ENCODE measurements at regions not wholly inside any gene's neighbourhood (a gene's known extent, or its start where the extent isn't known, plus 50 kb on each side); places are given as distances from the start of the nearest gene placed in this dataset.

DNA sequence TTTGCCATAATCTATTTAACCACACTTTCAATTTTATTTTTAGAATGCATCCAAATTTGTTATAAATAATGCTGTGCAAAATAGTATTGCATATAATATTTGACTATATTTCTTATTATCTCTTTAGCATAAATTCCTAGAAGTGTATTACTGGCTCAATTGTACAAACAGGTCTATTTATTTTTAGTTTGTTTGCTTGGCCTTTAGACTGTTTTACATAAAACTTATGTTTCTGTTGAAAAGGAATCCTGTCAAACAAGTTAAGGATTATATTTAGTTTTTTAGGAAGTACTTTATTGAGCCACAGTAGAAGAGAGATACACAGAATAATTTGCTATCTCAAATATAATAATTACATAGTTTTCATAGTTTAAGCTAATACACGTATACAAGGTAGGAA lies 413.8 kb downstream of the GBA3 start:
- no peaks in the 10 kb centered on the region for H3K4me1 ChIP-seq
- H3K36me3 ChIP-seq: no peaks in the 10 kb centered on the region
- no peak for DNase-seq
- H3K27ac ChIP-seq: no peak overlapping the region
- H3K27me3 ChIP-seq: no peaks in the 10 kb centered on the region
- TF ChIP-seq, protein P1, sequence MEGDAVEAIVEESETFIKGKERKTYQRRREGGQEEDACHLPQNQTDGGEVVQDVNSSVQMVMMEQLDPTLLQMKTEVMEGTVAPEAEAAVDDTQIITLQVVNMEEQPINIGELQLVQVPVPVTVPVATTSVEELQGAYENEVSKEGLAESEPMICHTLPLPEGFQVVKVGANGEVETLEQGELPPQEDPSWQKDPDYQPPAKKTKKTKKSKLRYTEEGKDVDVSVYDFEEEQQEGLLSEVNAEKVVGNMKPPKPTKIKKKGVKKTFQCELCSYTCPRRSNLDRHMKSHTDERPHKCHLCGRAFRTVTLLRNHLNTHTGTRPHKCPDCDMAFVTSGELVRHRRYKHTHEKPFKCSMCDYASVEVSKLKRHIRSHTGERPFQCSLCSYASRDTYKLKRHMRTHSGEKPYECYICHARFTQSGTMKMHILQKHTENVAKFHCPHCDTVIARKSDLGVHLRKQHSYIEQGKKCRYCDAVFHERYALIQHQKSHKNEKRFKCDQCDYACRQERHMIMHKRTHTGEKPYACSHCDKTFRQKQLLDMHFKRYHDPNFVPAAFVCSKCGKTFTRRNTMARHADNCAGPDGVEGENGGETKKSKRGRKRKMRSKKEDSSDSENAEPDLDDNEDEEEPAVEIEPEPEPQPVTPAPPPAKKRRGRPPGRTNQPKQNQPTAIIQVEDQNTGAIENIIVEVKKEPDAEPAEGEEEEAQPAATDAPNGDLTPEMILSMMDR (IDR thresholded peaks at IDR 0.05): no peak
- no peak for TF ChIP-seq POLR2A (IDR thresholded peaks at IDR 0.05)
- H3K9me3 ChIP-seq: no peaks in the 10 kb centered on the region
- no peak overlapping the region for H3K4me3 ChIP-seq

DNA sequence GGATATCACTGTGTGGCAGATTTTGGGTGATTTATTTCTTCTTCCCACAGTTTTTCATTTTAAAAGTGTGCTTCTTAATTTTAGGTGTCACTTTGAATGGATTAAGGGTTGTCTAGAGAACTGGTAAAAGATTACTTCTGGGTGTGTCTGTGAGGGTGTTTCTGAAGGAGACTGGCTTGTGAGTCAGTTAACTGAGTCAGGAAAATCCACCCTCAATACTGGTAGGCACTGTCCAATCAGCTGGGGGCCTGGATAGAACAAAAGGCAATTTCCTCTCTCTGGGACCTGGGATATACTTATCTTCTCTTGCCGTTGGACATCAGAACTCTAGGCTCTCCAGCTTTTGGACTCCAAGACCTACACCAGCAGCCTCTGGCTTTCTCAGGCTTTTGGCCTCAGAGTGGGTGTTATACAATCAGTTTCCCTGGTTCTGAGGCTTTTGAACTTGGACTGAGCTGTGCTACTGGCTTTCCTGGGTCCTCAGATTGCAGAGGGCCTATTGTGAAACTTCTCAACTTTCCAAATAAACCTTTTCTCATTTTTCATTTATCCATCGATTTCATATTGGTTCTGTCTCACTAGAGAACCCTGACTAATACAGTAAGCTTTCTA lies 413.1 kb downstream of the GBA3 start:
- Histone ChIP-seq H3K27me3 (no peaks in the 10 kb centered on the region), H3K4me3 (no peak overlapping the region), H3K9me3 (no peaks in the 10 kb centered on the region), H3K4me1 (no peaks in the 10 kb centered on the region), H3K36me3 (no peaks in the 10 kb centered on the region), H3K27ac (no peak overlapping the region)
- TF ChIP-seq POLR2A (IDR thresholded peaks at IDR 0.05): no peak
- TF ChIP-seq, protein P1 (IDR thresholded peaks at IDR 0.05): no peak
- DNase-seq: no peak

- no peak for DNase-seq
- H3K27me3 ChIP-seq: no peaks in the 10 kb centered on the region
- no peak for TF ChIP-seq POLR2A (IDR thresholded peaks at IDR 0.05)
- TF ChIP-seq, protein P1 (IDR thresholded peaks at IDR 0.05): no peak
- no peaks in the 10 kb centered on the region for H3K9me3 ChIP-seq
- H3K36me3 ChIP-seq: no peaks in the 10 kb centered on the region
- no peak overlapping the region for H3K4me3 ChIP-seq
- H3K4me1 ChIP-seq: no peaks in the 10 kb centered on the region
- no peak overlapping the region for H3K27ac ChIP-seq
Measured at GRCh38 chr4:23097251-23097650, 404.5 kb downstream of the GBA3 start.

DNA sequence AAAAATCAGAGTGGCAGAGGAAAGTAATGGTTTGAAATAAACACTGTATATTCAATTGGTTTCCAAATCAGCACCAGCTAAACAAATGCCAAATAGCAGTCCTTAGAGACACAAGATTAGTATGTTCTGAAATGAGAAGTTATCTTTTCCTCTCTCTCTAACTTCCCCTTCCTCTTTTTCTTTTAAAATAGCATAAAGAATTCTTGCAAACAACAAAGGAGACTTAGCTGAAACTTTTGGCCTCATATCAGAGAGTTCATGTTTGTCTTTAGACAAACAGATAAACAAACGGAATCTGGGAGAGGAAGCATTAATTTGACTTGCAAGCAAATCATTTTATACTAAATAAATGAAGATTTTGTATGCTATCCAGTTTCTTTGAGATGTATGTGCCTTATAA lies 399.0 kb downstream of the GBA3 start:
- no peak overlapping the region for H3K27ac ChIP-seq
- no peaks in the 10 kb centered on the region for H3K9me3 ChIP-seq
- no peak overlapping the region for H3K4me3 ChIP-seq
- TF ChIP-seq POLR2A (IDR thresholded peaks at IDR 0.05): no peak
- TF ChIP-seq, protein P1 (IDR thresholded peaks at IDR 0.05): no peak
- H3K27me3 ChIP-seq: no peaks in the 10 kb centered on the region
- no peak for DNase-seq
- no peaks in the 10 kb centered on the region for H3K36me3 ChIP-seq
- H3K4me1 ChIP-seq: no peaks in the 10 kb centered on the region

- Histone ChIP-seq H3K27ac (no peak overlapping the region), H3K9me3 (peaks cover 0 to 4% (median under 1%) of the 10 kb centered on the region in 4 donors), H3K36me3 (no peaks in the 10 kb centered on the region), H3K27me3 (no peaks in the 10 kb centered on the region), H3K4me3 (no peak overlapping the region), H3K4me1 (no peaks in the 10 kb centered on the region)
- DNase-seq: no peak
- TF ChIP-seq POLR2A (IDR thresholded peaks at IDR 0.05): no peak
- TF ChIP-seq, protein P1 (IDR thresholded peaks at IDR 0.05): no peak
Measured at GRCh38 chr4:23085249-23085568, 392.5 kb downstream of the GBA3 start.
